ENCODE measurements at regions not wholly inside any gene's neighbourhood (a gene's known extent, or its start where the extent isn't known, plus 50 kb on each side); places are given as distances from the start of the nearest gene placed in this dataset.
A peak's percentile ranks its signal among the peaks of the same experiment; 100 is the strongest.
"Not testable (repeated sequence)": the region's sequence is repeated elsewhere in the genome, so short reads cannot be mapped to it uniquely, and the experiment has no call there.

- Histone ChIP-seq H3K36me3 (replicated peaks) (no peaks in the 10 kb centered on the region), H3K27ac (no peak overlapping the region), H3K4me3 (ENCODE audit: low read depth, low read length) (no peak overlapping the region), H3K27me3 (replicated peaks) (no peaks in the 10 kb centered on the region)
- in situ Hi-C loops (cut with HindIII; ENCODE audit: low pct_ligation_motif_present, low sequenced_read_pairs): no loop called here
- DNase-seq: no peak
- TF ChIP-seq CTCF (IDR thresholded peaks at IDR 0.05; ENCODE audit: low read depth, low read length, missing control alignments): no peak
These were observed 171.2 kb upstream of the RPL34 start for GRCh38 chr4:108449129-108449528.

GRCh38 chr4:108446556-108446955 lies 173.8 kb upstream of the RPL34 start:
- Histone ChIP-seq H3K27ac (no peak overlapping the region), H3K27me3 (replicated peaks) (no peaks in the 10 kb centered on the region), H3K4me3 (ENCODE audit: low read depth, low read length) (no peak overlapping the region), H3K36me3 (replicated peaks) (no peaks in the 10 kb centered on the region)
- no peak for DNase-seq
- in situ Hi-C loops (cut with HindIII; ENCODE audit: low pct_ligation_motif_present, low sequenced_read_pairs): no loop called here
- no peak for TF ChIP-seq CTCF (IDR thresholded peaks at IDR 0.05; ENCODE audit: low read depth, low read length, missing control alignments)

GRCh38 chr4:108445716-108446115 lies 174.7 kb upstream of the RPL34 start:
- TF ChIP-seq CTCF (IDR thresholded peaks at IDR 0.05; ENCODE audit: low read depth, low read length, missing control alignments): no peak
- DNase-seq: no peak

GRCh38 chr4:108443585-108443984 lies 176.8 kb upstream of the RPL34 start:
- Histone ChIP-seq H3K27me3 (replicated peaks) (no peaks in the 10 kb centered on the region), H3K36me3 (replicated peaks) (no peaks in the 10 kb centered on the region), H3K4me3 (ENCODE audit: low read depth, low read length) (no peak overlapping the region), H3K27ac (no peak overlapping the region)
- no peak for DNase-seq
- in situ Hi-C loops (cut with HindIII; ENCODE audit: low pct_ligation_motif_present, low sequenced_read_pairs): no loop called here
- TF ChIP-seq CTCF (IDR thresholded peaks at IDR 0.05; ENCODE audit: low read depth, low read length, missing control alignments): no peak

More at GRCh38 chr4:108445716-108446115, 174.7 kb upstream of the RPL34 start:
- Histone ChIP-seq H3K27ac (no peak overlapping the region), H3K27me3 (replicated peaks) (no peaks in the 10 kb centered on the region), H3K4me3 (ENCODE audit: low read depth, low read length) (no peak overlapping the region), H3K36me3 (replicated peaks) (no peaks in the 10 kb centered on the region)
- in situ Hi-C loops (cut with HindIII; ENCODE audit: low pct_ligation_motif_present, low sequenced_read_pairs): no loop called here

- Histone ChIP-seq H3K27me3 (replicated peaks) (no peaks in the 10 kb centered on the region), H3K27ac (no peak overlapping the region), H3K4me3 (ENCODE audit: low read depth, low read length) (no peak overlapping the region), H3K36me3 (replicated peaks) (no peaks in the 10 kb centered on the region)
- in situ Hi-C loops (cut with HindIII; ENCODE audit: low pct_ligation_motif_present, low sequenced_read_pairs): no loop called here
- peak; percentile 42 for DNase-seq
- TF ChIP-seq CTCF (IDR thresholded peaks at IDR 0.05; ENCODE audit: low read depth, low read length, missing control alignments): no peak
These were observed 186.5 kb upstream of the RPL34 start for GRCh38 chr4:108433832-108434231.

- H3K4me3 ChIP-seq (ENCODE audit: low read depth, low read length); DNase-seq; in situ Hi-C loops (cut with HindIII; ENCODE audit: low pct_ligation_motif_present, low sequenced_read_pairs); H3K27ac ChIP-seq; H3K27me3 ChIP-seq (replicated peaks); H3K36me3 ChIP-seq (replicated peaks): not testable (repeated sequence)
These were observed 187.0 kb upstream of the RPL34 start for GRCh38 chr4:108433394-108433793.
